ENCODE measurements at regions not wholly inside any gene's neighbourhood (a gene's known extent, or its start where the extent isn't known, plus 50 kb on each side); places are given as distances from the start of the nearest gene placed in this dataset.

DNA sequence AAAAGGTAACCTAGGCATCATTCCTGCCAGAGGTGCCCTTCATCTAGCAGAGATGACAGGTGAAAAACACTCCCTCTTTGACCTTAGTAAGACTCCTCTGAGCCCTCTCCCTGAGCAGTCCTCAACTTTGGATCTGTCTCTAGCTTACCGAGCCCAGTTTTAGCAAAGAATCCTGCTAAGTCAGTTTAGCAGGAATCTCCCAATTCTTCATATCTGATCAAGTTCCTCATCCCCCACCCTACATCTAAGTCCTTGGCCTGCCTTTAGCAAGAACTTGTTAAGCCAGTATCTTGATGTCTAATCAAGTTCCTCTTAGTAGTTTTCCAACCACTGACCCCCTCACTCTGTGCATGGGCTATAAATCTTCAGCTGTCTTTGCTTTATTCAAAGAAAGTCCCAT is 235.6 kb downstream of the OMA1 start:
- WGBS (ENCODE audit: insufficient coverage): 93% methylated on average over 1 of the region's 1 CpG
- H3K4me1 Mint-ChIP-seq: no peaks in the 10 kb centered on the region
- no peak overlapping the region for H3K27ac Mint-ChIP-seq
- TF ChIP-seq, protein P1, sequence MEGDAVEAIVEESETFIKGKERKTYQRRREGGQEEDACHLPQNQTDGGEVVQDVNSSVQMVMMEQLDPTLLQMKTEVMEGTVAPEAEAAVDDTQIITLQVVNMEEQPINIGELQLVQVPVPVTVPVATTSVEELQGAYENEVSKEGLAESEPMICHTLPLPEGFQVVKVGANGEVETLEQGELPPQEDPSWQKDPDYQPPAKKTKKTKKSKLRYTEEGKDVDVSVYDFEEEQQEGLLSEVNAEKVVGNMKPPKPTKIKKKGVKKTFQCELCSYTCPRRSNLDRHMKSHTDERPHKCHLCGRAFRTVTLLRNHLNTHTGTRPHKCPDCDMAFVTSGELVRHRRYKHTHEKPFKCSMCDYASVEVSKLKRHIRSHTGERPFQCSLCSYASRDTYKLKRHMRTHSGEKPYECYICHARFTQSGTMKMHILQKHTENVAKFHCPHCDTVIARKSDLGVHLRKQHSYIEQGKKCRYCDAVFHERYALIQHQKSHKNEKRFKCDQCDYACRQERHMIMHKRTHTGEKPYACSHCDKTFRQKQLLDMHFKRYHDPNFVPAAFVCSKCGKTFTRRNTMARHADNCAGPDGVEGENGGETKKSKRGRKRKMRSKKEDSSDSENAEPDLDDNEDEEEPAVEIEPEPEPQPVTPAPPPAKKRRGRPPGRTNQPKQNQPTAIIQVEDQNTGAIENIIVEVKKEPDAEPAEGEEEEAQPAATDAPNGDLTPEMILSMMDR (IDR thresholded peaks at IDR 0.05): no peak
- no peaks in the 10 kb centered on the region for H3K36me3 Mint-ChIP-seq
- H3K4me3 ChIP-seq (replicated peaks in 1 of 3; ENCODE audit: low read depth in 2 of 3, low read length in 3 of 3): no peak overlapping the region
- DNase-seq: no peak
- H3K79me2 ChIP-seq (ENCODE audit: insufficient read depth, low read length): no peaks in the 10 kb centered on the region
- H2AFZ ChIP-seq (ENCODE audit: insufficient read depth, low read depth, low read length, poor library complexity, severe bottlenecking): no peak overlapping the region
- H3K4me3 Mint-ChIP-seq: no peak overlapping the region
- H3K27me3 ChIP-seq (ENCODE audit: control insufficient read depth in 2 of 2, insufficient read depth in 2 of 2, low read length in 2 of 2): no peaks in the 10 kb centered on the region
- intact Hi-C loops (cut with micrococcal nuclease): no loop called here
- H3K36me3 ChIP-seq (replicated peaks in 1 of 2; ENCODE audit: control insufficient read depth in 1 of 2, insufficient read depth in 2 of 2, low read length in 2 of 2): no peaks in the 10 kb centered on the region
- no peaks in the 10 kb centered on the region for H3K4me1 ChIP-seq (ENCODE audit: control insufficient read depth in 1 of 2, insufficient read depth in 2 of 2, low read length in 2 of 2)
- H4K20me1 ChIP-seq (ENCODE audit: insufficient read depth, low read length): no peaks in the 10 kb centered on the region
- peaks cover 0 to 4% (median 0%) of the 10 kb centered on the region in 3 donors for H3K27me3 Mint-ChIP-seq (ENCODE audit: low read depth in 3 of 3)
- peaks cover 0 to 3% (median 0%) of the 10 kb centered on the region in 7 donors for H3K9me3 Mint-ChIP-seq
- H3K9ac ChIP-seq (ENCODE audit: insufficient read depth, low read length, poor library complexity, severe bottlenecking): no peak overlapping the region
- no peak overlapping the region for H3K27ac ChIP-seq (ENCODE audit: low read depth in 1 of 2, low read length in 2 of 2)
- no peak overlapping the region for H3K4me2 ChIP-seq (replicated peaks; ENCODE audit: extremely low read depth, low read length, poor library complexity, severe bottlenecking)
- no peaks in the 10 kb centered on the region for H3K9me3 ChIP-seq (replicated peaks in 1 of 2; ENCODE audit: control insufficient read depth in 1 of 2, insufficient read depth in 1 of 2, low read length in 2 of 2)

DNA sequence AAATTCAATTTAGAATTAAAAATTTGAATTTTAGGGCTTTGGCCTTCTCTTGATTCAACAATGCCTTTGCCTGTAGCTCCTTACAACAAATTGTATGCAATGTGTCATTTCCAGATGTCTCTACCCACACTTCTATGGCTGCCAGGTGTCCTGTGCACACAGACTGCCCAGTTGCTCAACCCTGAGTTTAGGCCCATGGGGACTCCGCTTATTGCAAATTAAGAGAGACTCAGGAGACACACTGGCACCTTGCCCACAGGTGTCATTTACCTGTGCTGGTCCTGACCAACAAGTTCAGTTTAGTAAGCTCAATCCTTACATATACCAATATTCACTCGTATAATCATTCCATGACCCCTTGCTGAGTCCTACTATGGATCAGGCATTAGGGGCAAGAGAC is 236.1 kb downstream of the OMA1 start:
- no peak overlapping the region for H3K4me2 ChIP-seq (replicated peaks; ENCODE audit: extremely low read depth, low read length, poor library complexity, severe bottlenecking)
- Mint-ChIP-seq H3K36me3 (no peaks in the 10 kb centered on the region), H3K4me1 (no peaks in the 10 kb centered on the region), H3K9me3 (peaks cover 0 to 3% (median 0%) of the 10 kb centered on the region in 7 donors), H3K27me3 (ENCODE audit: low read depth in 3 of 3) (peaks cover 0 to 4% (median 0%) of the 10 kb centered on the region in 3 donors), H3K27ac (no peak overlapping the region), H3K4me3 (no peak overlapping the region)
- DNase-seq: no peak
- H3K27ac ChIP-seq (ENCODE audit: low read depth in 1 of 2, low read length in 2 of 2): no peak overlapping the region
- TF ChIP-seq, protein P1 (IDR thresholded peaks at IDR 0.05): no peak
- H3K79me2 ChIP-seq (ENCODE audit: insufficient read depth, low read length): no peaks in the 10 kb centered on the region
- no peaks in the 10 kb centered on the region for H3K36me3 ChIP-seq (replicated peaks in 1 of 2; ENCODE audit: control insufficient read depth in 1 of 2, insufficient read depth in 2 of 2, low read length in 2 of 2)
- intact Hi-C loops (cut with micrococcal nuclease): no loop called here
- H3K4me3 ChIP-seq (replicated peaks in 1 of 3; ENCODE audit: low read depth in 2 of 3, low read length in 3 of 3): no peak overlapping the region
- no peak overlapping the region for H3K9ac ChIP-seq (ENCODE audit: insufficient read depth, low read length, poor library complexity, severe bottlenecking)
- no peaks in the 10 kb centered on the region for H3K4me1 ChIP-seq (ENCODE audit: control insufficient read depth in 1 of 2, insufficient read depth in 2 of 2, low read length in 2 of 2)
- no peaks in the 10 kb centered on the region for H3K9me3 ChIP-seq (replicated peaks in 1 of 2; ENCODE audit: control insufficient read depth in 1 of 2, insufficient read depth in 1 of 2, low read length in 2 of 2)
- WGBS (ENCODE audit: insufficient coverage): 92% methylated on average over 2 of the region's 2 CpGs
- no peaks in the 10 kb centered on the region for H3K27me3 ChIP-seq (ENCODE audit: control insufficient read depth in 2 of 2, insufficient read depth in 2 of 2, low read length in 2 of 2)
- H2AFZ ChIP-seq (ENCODE audit: insufficient read depth, low read depth, low read length, poor library complexity, severe bottlenecking): no peak overlapping the region
- H4K20me1 ChIP-seq (ENCODE audit: insufficient read depth, low read length): no peaks in the 10 kb centered on the region
